K562 (cell line): ENCODE measurements at regions not wholly inside any gene's neighbourhood (a gene's known extent, or its start where the extent isn't known, plus 50 kb on each side); places are given as distances from the start of the nearest gene placed in this dataset.

ENCODE experiments used
- GABPB1 ChIP-seq: sonication (generic); formaldehyde crosslinking; IDR thresholded peaks from 2 replicates; pipeline ENCODE4 v1.8.0; 2022; ENCODE audit warnings: mild to moderate bottlenecking, missing genetic modification reagents
- ZBTB17 ChIP-seq: fragments of 450-650 bp; formaldehyde crosslinking; IDR thresholded peaks from 2 replicates; pipeline ENCODE4 v1.4.0; 2020; ENCODE audit warnings: mild to moderate bottlenecking

GRCh38 chrX:6460893-6461490 lies 73.9 kb downstream of the VCX3A start:
- TF ChIP-seq GABPB1 (CRISPR knock-in tag): no peak
- no peak for TF ChIP-seq ZBTB17 (CRISPR knock-in tag)
